Fibroblast of skin of left quadriceps (primary cell): ENCODE measurements at regions not wholly inside any gene's neighbourhood (a gene's known extent, or its start where the extent isn't known, plus 50 kb on each side); places are given as distances from the start of the nearest gene placed in this dataset.
A peak's percentile ranks its signal among the peaks of the same experiment; 100 is the strongest.

Experiments used
- DNase-seq, 2 experiments: peaks; one replicate each; pipeline ENCODE4 v3.0.0-alpha.2; 2013; ENCODE audit warnings: low read depth in 2 of 2

DNA sequence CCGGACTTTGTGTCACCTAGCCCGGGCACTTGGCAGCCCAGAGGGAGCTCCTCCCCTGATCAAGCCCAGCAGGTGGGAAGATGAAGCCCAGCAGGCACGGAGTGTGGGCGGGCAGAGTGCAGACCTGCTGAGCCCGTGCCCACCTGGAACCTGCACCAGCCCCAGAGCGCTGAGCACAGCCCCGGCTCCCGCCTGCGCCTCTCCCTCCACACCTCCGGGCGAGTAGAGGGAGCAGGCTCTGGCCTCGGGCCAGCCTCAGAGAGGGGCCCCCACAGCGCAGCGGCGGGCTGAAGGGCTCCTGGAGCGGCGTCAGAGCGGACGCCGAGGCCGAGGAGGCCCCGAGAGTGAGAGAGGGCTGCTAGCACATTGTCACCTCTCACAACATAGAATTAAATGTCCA lies 257.7 kb downstream of the VGLL3 start:
- no peak for DNase-seq

- DNase-seq = no peak
Measured at GRCh38 chr3:86731501-86731901, 259.4 kb downstream of the VGLL3 start.

DNA sequence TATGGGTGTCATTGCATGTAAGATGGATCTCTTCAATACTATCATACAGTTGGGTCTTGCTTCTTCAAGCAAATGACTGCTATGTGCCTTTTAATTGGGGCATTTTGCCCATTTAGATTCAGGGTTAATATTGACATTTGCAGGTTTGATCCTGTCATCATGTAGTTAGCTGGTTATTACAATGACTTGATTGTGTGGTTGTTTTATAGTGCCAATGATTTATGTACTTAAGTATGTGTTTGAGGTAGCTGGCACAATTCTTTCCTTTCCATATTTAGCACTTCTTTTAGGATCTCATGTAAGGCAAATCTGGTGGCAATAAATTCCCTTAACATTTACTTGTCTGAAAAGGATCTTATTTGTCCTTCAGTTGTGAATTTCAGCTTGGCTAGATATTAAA lies 267.5 kb downstream of the VGLL3 start:
- DNase-seq = no peak

DNA sequence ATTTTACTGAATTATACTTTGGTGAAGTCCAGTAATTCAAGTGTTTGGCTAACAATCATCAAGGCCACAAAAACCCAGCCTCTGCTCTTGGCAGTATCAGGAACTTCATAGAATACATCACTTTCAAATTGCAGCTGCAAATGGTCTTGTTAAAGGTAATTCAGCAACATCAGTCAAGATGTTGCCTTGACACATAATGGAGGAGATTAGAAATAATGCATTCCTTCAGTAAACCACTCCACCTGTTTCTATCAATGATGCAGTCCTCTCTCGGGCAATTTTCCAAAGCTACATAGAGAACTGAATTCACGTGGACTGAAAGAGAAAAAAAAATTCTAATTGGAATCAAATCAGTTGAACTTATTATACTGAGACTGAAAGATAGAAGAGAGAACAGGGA lies 279.3 kb downstream of the VGLL3 start:
- no peak for DNase-seq

DNA sequence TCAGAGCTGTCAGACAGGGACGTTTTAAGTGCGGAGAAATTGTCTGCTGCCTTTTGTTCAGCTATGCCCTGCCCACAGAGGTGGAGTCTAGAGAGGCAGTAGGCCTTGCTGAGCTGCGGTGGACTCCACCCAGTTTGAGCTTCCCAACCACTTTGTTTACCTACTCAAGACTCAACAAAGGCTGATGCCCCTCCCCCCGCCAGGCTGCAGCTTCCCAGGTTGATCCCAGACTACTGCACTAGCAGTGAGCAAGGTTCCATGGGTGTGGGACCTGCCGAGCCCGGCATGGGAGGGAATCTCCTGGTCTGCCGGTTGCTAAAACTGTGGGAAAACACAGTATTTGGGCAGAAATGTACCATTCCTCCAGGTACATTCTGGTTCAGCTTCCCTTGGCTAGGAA lies 282.1 kb downstream of the VGLL3 start:
- no peak for DNase-seq

DNA sequence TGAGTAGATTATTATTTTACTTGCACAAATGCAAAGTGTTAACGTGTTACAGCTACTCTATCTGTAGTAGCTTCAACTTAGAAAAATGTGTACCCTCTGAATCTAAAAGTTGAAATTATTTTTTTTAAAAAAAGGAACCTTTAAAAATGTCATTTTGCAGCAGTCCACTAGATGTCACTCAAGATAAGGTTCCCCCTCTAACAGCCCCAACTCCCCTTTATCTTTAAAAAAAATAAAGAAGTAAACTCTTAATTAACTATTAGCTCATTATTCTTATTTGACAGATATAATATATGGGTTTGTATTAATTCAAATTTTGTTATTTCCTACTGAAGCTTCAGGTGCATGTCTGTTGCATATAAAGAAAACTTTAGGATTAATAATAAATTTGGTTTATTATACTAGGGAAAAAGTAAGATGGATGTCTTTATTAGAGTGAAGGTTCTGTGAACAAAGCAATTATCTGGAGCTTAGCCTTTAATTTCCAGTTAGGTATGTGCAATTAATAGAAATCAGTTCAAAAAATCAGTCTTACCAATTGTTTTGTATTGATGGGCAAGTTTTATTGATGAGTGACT lies 288.5 kb downstream of the VGLL3 start:
- no peak for DNase-seq

DNA sequence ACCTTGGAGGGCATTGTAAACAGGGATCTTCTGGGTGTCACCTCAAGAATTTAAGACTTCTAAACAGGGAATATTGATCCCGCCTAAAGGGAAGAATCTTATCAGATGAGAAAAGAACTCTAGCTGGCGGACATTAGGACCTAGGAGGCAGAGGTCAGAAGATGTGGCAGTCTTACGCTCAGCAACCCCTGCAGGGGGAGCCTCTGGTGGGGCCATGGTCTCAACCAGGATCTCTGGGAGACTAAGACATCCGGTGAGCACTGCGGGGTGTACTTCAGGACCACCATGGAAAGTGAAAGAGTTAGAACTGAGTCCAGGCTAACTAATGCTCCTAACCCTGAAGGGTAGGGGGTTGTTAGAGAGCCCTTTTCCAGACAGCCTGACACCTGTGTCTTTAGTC lies 295.2 kb downstream of the VGLL3 start:
- DNase-seq = no peak

DNA sequence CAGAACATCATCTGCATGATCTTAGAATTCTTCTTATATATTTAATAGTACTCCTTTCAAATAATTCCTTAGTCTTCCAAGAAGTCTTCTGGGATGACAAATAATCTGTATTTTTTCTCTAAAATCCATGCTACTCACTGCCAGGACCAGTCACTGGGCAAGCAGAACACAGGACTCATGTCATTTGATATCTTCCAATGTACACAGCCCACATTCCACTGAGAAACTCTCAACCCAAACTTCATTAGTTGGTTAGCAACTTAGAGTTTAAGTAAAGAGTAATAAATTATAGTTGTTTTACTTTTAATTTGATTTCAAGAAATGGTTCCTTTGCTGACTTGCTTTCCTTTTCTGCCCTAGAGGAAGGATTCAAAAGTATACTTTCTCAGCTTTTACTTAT lies 317.0 kb downstream of the VGLL3 start:
- no peak for DNase-seq

GRCh38 chr3:86661817-86662216 lies 329.1 kb downstream of the VGLL3 start:
- no peak for DNase-seq

GRCh38 chr3:86658876-86659275 lies 332.1 kb downstream of the VGLL3 start:
- no peak for DNase-seq

GRCh38 chr3:86654806-86655460 lies 336.0 kb downstream of the VGLL3 start:
- no peak for DNase-seq

- no peak for DNase-seq
Measured at GRCh38 chr3:86653661-86654205, 337.2 kb downstream of the VGLL3 start.

GRCh38 chr3:86648087-86648486 lies 342.9 kb downstream of the VGLL3 start:
- no peak for DNase-seq

- no peak for DNase-seq
Measured at GRCh38 chr3:86645756-86646155, 345.2 kb downstream of the VGLL3 start.

GRCh38 chr3:86634361-86634760 lies 356.6 kb downstream of the VGLL3 start:
- DNase-seq = no peak

DNA sequence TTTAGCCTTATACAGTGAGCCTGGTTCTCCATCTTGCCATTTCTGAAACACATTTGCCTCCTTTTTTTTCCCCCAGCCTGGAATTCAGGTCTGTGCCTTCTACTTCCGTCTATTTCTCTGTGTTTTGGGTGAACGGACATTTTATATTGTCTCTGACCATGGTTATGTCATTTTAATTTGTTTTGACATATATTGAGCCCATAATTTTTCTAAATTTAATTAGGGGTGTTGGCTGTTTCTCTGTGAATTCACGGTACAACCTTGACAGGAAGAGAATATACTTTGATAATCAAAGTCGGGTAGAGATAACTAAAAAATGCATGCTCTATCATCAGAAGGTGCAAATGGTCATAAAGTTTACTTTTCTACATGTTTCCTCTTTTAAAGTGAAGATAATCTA lies 361.4 kb downstream of the VGLL3 start:
- no peak for DNase-seq

DNA sequence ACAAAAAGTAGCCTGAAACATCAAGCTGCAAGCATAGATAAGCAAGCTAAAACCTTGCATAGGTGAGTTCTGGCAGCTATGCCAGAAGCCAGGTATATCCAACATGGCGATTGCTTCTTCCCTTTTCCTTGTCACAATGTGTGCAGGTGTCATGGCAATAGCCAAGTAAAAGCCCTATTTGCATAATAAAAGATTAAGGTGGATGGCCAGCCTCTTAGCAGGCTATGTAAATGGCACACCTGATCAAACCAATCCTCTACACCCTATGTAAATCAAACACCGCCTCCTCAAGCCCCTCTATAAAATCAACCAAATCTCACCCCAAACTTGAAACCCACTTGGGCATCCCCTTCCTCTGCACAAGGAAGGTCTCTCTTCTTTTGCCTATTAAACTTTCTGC lies 366.8 kb downstream of the VGLL3 start:
- DNase-seq = no peak

GRCh38 chr3:86618706-86619105 lies 372.2 kb downstream of the VGLL3 start:
- DNase-seq = no peak

GRCh38 chr3:86605166-86605565 lies 385.8 kb downstream of the VGLL3 start:
- no peak for DNase-seq

DNA sequence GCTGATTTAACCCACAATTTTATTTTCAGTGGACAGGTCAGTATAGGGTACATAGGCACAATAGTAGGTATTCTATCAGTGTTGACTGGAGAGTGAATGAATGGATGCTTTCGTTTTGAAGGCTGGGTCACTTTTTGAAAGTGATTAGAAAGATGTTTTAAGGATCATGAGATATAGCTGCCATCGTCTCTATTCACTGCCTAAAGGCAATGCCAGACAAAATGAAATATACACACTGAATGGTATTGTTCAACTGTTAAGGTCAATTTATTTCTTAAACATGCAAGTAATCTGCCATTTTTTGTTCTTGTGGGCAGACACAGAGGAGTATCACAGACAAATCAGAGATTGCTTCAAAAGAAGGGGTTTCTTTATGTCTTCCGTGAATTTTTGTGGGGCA lies 395.3 kb downstream of the VGLL3 start:
- DNase-seq = no peak

DNA sequence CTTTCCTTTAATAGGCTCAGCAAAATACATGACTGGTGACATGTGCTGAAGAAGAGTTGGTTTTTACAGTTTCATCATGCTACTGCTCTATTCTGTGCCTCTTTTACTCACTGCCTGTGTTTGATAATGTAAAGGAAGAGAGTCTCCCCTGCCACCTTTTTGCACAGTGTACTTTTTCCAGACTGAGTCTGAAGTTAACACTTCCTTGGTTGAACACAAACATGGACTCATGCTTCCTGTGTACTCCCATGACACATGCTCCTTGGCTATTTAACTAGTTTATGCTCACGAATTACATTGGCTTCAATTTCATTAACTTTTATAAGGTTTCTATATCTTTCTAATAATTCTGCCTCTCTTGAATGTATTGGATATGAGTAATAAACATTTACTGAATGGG lies 396.1 kb downstream of the VGLL3 start:
- DNase-seq = no peak

DNA sequence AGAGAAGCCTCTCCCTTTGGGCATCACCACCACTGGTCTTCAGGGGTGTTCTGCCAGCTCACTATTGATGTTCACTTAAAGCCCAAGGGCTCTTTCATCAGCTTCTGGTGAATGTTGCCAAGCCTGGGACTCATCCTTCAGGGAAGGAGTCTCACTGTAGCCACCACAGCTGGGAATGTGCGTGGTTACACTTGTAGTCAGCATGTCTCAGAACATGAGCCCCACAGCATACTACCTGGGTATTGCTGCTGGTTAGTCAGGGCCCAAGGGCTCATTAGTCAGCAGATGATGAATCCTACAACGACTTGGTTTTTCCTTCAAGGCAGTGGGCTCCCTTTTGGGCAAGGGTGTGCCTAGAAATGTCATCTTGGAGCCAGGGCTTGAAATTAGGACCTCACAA lies 412.9 kb downstream of the VGLL3 start:
- no peak for DNase-seq

DNA sequence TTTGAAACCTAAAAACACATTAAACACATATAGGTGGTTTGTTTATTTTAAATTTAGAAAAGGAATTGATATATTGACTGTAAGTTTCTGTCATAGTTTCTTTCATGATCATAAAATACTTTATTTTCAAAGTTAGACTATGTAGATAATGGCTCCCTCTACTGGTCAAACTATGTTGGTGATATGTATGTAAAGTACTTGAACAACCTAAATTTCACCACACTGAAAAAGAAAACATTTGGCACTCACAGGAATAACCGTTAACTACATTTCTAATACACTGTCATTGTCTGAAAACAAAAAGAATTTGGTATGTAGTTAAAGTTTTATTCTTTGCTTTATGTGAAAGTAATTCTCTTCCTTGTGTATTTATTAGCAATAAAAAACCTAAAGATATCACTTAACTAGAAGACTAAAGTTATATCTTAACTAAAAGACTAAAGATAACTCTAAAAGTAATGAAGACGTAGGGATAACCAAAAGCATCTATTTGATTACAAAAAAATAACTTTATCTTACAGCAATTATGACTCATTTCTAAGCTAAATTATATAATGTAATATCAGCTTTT lies 427.5 kb downstream of the VGLL3 start:
- DNase-seq = peak; percentile 3
